AG08396 (cell line): ENCODE measurements at regions not wholly inside any gene's neighbourhood (a gene's known extent, or its start where the extent isn't known, plus 50 kb on each side); places are given as distances from the start of the nearest gene placed in this dataset.

Experiments
- DNase-seq: peaks from one replicate; pipeline ENCODE4 v3.0.0; 2012; ENCODE audit warnings: low spot score, mixed read lengths

GRCh38 chr2:56444339-56444738 is 260.5 kb downstream of the CCDC85A start:
- DNase-seq = no peak

- DNase-seq = no peak
These were observed 264.7 kb downstream of the CCDC85A start for GRCh38 chr2:56448403-56449001.

- no peak for DNase-seq
These were observed 265.2 kb downstream of the CCDC85A start for GRCh38 chr2:56449002-56449431.

GRCh38 chr2:56449449-56449860 is 265.7 kb downstream of the CCDC85A start:
- DNase-seq = no peak

- no peak for DNase-seq
These were observed 266.3 kb downstream of the CCDC85A start for GRCh38 chr2:56450047-56450446.

GRCh38 chr2:56450772-56451171 is 267.0 kb downstream of the CCDC85A start:
- no peak for DNase-seq

- no peak for DNase-seq
These were observed 271.9 kb downstream of the CCDC85A start for GRCh38 chr2:56455642-56456041.

GRCh38 chr2:56456791-56457190 is 273.0 kb downstream of the CCDC85A start:
- no peak for DNase-seq

GRCh38 chr2:56460508-56460907 is 276.7 kb downstream of the CCDC85A start:
- DNase-seq = no peak

- DNase-seq = no peak
These were observed 280.3 kb downstream of the CCDC85A start for GRCh38 chr2:56464066-56464465.

- DNase-seq = no peak
These were observed 280.8 kb downstream of the CCDC85A start for GRCh38 chr2:56464613-56465012.

- no peak for DNase-seq
These were observed 281.7 kb downstream of the CCDC85A start for GRCh38 chr2:56465491-56465890.

GRCh38 chr2:56473524-56473923 is 289.7 kb downstream of the CCDC85A start:
- no peak for DNase-seq

- no peak for DNase-seq
These were observed 290.8 kb downstream of the CCDC85A start for GRCh38 chr2:56474412-56475158.

- DNase-seq = no peak
These were observed 291.4 kb downstream of the CCDC85A start for GRCh38 chr2:56475191-56475590.

GRCh38 chr2:56476509-56477071 is 292.8 kb downstream of the CCDC85A start:
- no peak for DNase-seq

- no peak for DNase-seq
These were observed 294.2 kb downstream of the CCDC85A start for GRCh38 chr2:56478027-56478426.

GRCh38 chr2:56483081-56483480 is 299.3 kb downstream of the CCDC85A start:
- no peak for DNase-seq

- DNase-seq = no peak
These were observed 301.1 kb downstream of the CCDC85A start for GRCh38 chr2:56484906-56485305.

- DNase-seq = no peak
These were observed 316.5 kb downstream of the CCDC85A start for GRCh38 chr2:56500317-56500716.

GRCh38 chr2:56502616-56503015 is 318.8 kb downstream of the CCDC85A start:
- DNase-seq = no peak

GRCh38 chr2:56505885-56506284 is 322.1 kb downstream of the CCDC85A start:
- DNase-seq = no peak

GRCh38 chr2:56508662-56509061 is 324.9 kb downstream of the CCDC85A start:
- DNase-seq = no peak
